HUES64 (cell line): ENCODE measurements at regions not wholly inside any gene's neighbourhood (a gene's known extent, or its start where the extent isn't known, plus 50 kb on each side); places are given as distances from the start of the nearest gene placed in this dataset.
"Not testable (repeated sequence)": the region's sequence is repeated elsewhere in the genome, so short reads cannot be mapped to it uniquely, and the experiment has no call there.

ENCODE experiments used
- H3K27ac ChIP-seq: 2 replicates; pipeline ENCODE4 v1.7.0; 2013; ENCODE audit warnings: low read depth, low read length, inconsistent platforms
- H3K27me3 ChIP-seq: 2 replicates; pipeline ENCODE4 v1.6.1; 2013; ENCODE audit warnings: mild to moderate bottlenecking, low read length; ENCODE audit not compliant: insufficient read depth
- H3K36me3 ChIP-seq: 2 replicates; pipeline ENCODE4 v1.6.1; 2013; ENCODE audit warnings: mild to moderate bottlenecking, low read length; ENCODE audit not compliant: insufficient read depth
- H3K4me1 ChIP-seq: 2 replicates; pipeline ENCODE4 v1.6.1; 2013; ENCODE audit warnings: mild to moderate bottlenecking, low read length, moderate library complexity; ENCODE audit not compliant: insufficient read depth
- H3K4me3 ChIP-seq: 2 replicates; pipeline ENCODE4 v1.5.1; 2013; ENCODE audit warnings: mild to moderate bottlenecking, low read length, moderate library complexity
- H3K9ac ChIP-seq: 2 replicates; pipeline ENCODE4 v1.6.1; 2013; ENCODE audit warnings: mild to moderate bottlenecking, low read depth, low read length
- H3K9me3 ChIP-seq: 2 replicates; pipeline ENCODE4 v1.6.1; 2013; ENCODE audit warnings: low read depth, low read length; ENCODE audit not compliant: insufficient read depth
- WGBS: fragments of 150-250, 120-280 bp; methylation state at CpG from one replicate; pipeline ENCODE4 v1.1.7; 2013; ENCODE audit warnings: missing lambda C conversion rate; 5-methylcytosine and 5-hydroxymethylcytosine counted together

DNA sequence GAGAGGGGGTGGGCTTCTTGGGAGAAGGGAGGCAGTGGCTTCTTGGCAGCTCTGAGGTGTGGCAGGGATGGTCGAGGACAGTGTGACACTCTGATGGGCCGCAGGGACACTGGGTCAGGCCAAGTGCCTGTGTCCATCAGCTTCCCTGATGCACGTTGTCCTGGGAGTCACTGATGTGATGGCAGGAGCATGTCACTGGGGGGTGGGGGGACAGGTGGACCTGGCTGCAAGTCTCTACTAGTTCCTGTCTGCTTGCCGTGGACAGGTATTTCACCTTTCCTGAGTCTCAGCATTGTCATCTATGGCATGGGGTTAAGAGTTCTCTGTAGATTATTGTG, 592.9 kb downstream of the TBC1D22A start:
- Histone ChIP-seq H3K9me3 (peaks cover 96% of the 10 kb centered on the region), H3K27ac (no peak overlapping the region), H3K4me1 (no peaks in the 10 kb centered on the region), H3K4me3 (no peak overlapping the region), H3K9ac (no peak overlapping the region), H3K27me3 (no peaks in the 10 kb centered on the region), H3K36me3 (no peaks in the 10 kb centered on the region)
- 80% methylated on average over 4 of the region's 4 CpGs for WGBS

GRCh38 chr22:47354668-47355387, 592.4 kb downstream of the TBC1D22A start:
- H3K36me3 ChIP-seq: no peaks in the 10 kb centered on the region
- no peak overlapping the region for H3K4me3 ChIP-seq
- no peak overlapping the region for H3K9ac ChIP-seq
- no peaks in the 10 kb centered on the region for H3K4me1 ChIP-seq
- no peaks in the 10 kb centered on the region for H3K27me3 ChIP-seq
- peaks cover 93% of the 10 kb centered on the region for H3K9me3 ChIP-seq
- H3K27ac ChIP-seq: no peak overlapping the region
- 83% methylated on average over 16 of the region's 16 CpGs for WGBS

DNA sequence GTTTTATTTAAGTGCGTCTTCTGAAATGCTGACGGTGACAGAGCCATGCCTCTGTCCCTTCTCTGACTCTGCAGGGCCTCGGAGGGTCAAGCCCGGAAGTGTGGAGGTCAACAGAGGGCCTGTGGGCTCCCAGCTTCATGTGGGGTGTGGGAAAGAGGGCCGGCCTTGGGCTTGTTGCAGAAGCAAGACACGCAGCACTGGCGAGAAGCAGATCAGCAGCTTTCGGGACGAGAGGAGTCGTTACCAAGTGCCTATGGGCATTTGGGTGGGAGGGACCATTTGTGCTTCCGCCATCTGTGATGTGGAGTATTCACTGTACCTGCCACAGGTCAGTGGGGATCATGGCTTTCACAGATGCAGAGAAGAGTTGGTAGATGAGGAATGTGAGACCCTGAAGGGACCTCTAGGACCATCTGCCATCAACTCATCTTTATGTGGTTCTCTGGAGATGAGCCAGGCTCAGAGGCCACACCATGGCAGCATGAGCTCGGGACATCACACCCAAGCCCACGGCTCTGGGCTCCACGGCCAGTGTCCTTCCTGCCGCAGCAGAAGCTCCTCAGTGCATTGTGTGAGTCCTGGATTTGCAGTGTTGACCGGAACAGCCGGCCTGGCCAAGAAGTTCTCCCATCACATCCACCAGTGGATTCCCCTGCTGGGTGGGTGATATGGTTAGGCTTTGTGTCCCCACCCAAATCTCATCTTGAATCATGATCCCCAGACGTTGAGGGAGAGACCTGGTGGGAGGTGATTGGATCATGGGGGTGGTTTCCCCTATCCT, 590.7 kb downstream of the TBC1D22A start:
- Histone ChIP-seq H3K4me1 (no peaks in the 10 kb centered on the region), H3K27me3 (no peaks in the 10 kb centered on the region), H3K36me3 (no peaks in the 10 kb centered on the region), H3K9ac (no peak overlapping the region), H3K27ac (no peak overlapping the region), H3K9me3 (peaks cover 76% of the 10 kb centered on the region), H3K4me3 (no peak overlapping the region)
- WGBS: 81% methylated on average over 18 of the region's 18 CpGs

DNA sequence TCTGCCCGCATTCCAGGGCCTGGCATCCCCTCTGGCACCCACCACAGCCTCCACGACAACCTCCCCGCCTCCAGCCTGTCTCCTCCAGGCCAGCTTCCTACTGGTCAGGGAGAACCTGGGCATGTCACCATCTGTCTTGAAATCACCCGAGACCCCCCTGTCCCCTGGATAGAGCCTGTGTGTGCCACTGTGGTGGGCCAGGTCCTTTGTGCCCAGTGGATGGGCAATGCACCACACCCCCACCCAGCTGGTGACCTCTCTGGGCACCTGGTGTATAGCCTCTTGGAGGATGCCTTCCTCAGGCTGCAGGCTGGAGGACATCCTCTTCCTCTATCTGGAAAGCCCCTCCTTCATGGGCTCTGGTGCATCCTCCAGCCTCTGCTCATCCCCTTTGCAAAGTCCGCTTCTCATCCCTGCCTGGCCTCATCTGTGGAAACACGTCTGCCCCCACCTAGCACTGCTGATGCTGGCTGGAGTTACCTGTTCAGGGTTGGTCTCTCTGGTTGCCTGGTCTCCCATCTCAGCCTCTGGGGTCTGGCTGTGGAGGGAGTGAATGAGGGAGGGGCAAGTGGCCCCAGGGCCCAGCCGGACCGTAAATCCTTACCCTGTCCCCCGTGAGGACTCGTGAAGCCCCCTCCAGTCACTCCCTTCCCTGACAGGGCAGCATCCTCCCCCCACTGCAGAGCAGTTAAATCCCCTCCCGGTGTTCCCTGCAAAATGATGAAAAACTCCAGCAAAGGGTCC, 589.6 kb downstream of the TBC1D22A start:
- Histone ChIP-seq H3K9me3 (peaks cover 65% of the 10 kb centered on the region), H3K27me3 (no peaks in the 10 kb centered on the region), H3K9ac (no peak overlapping the region), H3K4me3 (no peak overlapping the region), H3K27ac (no peak overlapping the region), H3K36me3 (no peaks in the 10 kb centered on the region), H3K4me1 (no peaks in the 10 kb centered on the region)
- 87% methylated on average over 11 of the region's 11 CpGs for WGBS

DNA sequence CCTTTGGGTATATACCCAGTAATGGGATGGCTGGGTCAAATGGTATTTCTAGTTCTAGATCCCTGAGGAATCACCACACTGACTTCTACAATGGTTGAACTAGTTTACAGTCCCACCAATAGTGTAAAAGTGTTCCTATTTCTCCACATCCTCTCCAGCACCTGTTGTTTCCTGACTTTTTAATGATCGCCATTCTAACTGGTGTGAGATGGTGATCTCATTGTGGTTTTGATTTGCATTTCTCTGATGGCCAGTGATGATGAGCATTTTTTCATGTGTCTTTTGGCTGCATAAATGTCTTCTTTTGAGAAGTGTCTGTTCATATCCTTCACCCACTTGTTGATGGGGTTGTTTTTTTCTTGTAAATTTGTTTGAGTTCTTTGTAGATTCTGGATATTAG, 583.8 kb downstream of the TBC1D22A start:
- H3K27me3 ChIP-seq, H3K36me3 ChIP-seq, H3K4me1 ChIP-seq, H3K4me3 ChIP-seq, H3K27ac ChIP-seq, H3K9ac ChIP-seq: not testable (repeated sequence)
- WGBS: no CpG with 5 or more reads among the region's 1 CpG
- peaks cover 53% of the 10 kb centered on the region for H3K9me3 ChIP-seq

GRCh38 chr22:47345025-47345424, 582.6 kb downstream of the TBC1D22A start:
- Histone ChIP-seq H3K4me1 (no peaks in the 10 kb centered on the region), H3K36me3 (no peaks in the 10 kb centered on the region), H3K27ac (no peak overlapping the region), H3K27me3 (no peaks in the 10 kb centered on the region), H3K9ac (no peak overlapping the region), H3K4me3 (no peak overlapping the region), H3K9me3 (peaks cover 56% of the 10 kb centered on the region)
- 73% methylated on average over 7 of the region's 7 CpGs for WGBS

- H3K9ac ChIP-seq: no peak overlapping the region
- no peak overlapping the region for H3K27ac ChIP-seq
- no peaks in the 10 kb centered on the region for H3K27me3 ChIP-seq
- WGBS: 84% methylated on average over 6 of the region's 6 CpGs
- no peaks in the 10 kb centered on the region for H3K4me1 ChIP-seq
- H3K4me3 ChIP-seq: no peak overlapping the region
- H3K9me3 ChIP-seq: peaks cover 62% of the 10 kb centered on the region
- H3K36me3 ChIP-seq: no peaks in the 10 kb centered on the region
Measured at GRCh38 chr22:47344414-47344813, 582.0 kb downstream of the TBC1D22A start.

- WGBS: 86% methylated on average over 8 of the region's 8 CpGs
Measured at GRCh38 chr22:47343611-47344010, 581.2 kb downstream of the TBC1D22A start.

GRCh38 chr22:47342446-47342845, 580.0 kb downstream of the TBC1D22A start:
- Histone ChIP-seq H3K9ac (no peak overlapping the region), H3K27me3 (no peaks in the 10 kb centered on the region), H3K36me3 (no peaks in the 10 kb centered on the region), H3K27ac (no peak overlapping the region), H3K4me3 (no peak overlapping the region), H3K9me3 (peaks cover 81% of the 10 kb centered on the region), H3K4me1 (no peaks in the 10 kb centered on the region)
- 86% methylated on average over 10 of the region's 10 CpGs for WGBS

More at GRCh38 chr22:47343611-47344010, 581.2 kb downstream of the TBC1D22A start:
- Histone ChIP-seq H3K9me3 (peaks cover 69% of the 10 kb centered on the region), H3K4me1 (no peaks in the 10 kb centered on the region), H3K27me3 (no peaks in the 10 kb centered on the region), H3K4me3 (no peak overlapping the region), H3K36me3 (no peaks in the 10 kb centered on the region), H3K27ac (no peak overlapping the region), H3K9ac (no peak overlapping the region)

DNA sequence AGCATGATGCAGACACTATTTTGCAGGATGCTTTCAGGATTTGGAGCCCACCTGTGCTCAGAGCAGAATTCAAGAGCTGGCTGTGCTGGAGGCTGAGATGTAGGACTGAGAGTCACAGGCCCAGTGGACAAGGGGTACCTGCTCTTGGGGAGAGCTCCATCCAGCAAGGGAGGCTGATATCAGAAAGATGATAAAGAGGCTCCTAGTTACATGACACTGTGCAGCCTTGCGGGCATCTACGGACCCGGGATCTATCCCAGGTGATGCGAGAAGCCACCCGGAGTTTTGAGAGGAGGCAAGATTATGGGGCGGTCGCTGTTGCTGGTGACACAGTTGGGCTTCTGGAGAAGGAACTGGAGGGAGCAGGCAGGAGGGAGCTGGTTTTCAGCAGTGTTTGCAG, 579.0 kb downstream of the TBC1D22A start:
- WGBS: 90% methylated on average over 7 of the region's 7 CpGs
- H3K4me1 ChIP-seq: no peaks in the 10 kb centered on the region
- H3K9ac ChIP-seq: no peak overlapping the region
- peaks cover 90% of the 10 kb centered on the region for H3K9me3 ChIP-seq
- H3K27me3 ChIP-seq: no peaks in the 10 kb centered on the region
- no peak overlapping the region for H3K27ac ChIP-seq
- no peaks in the 10 kb centered on the region for H3K36me3 ChIP-seq
- H3K4me3 ChIP-seq: no peak overlapping the region

- no peaks in the 10 kb centered on the region for H3K4me1 ChIP-seq
- no peak overlapping the region for H3K27ac ChIP-seq
- H3K27me3 ChIP-seq: no peaks in the 10 kb centered on the region
- peaks cover 96% of the 10 kb centered on the region for H3K9me3 ChIP-seq
- H3K4me3 ChIP-seq: no peak overlapping the region
- no peak overlapping the region for H3K9ac ChIP-seq
- WGBS: 68% methylated on average over 5 of the region's 5 CpGs
- H3K36me3 ChIP-seq: no peaks in the 10 kb centered on the region
Measured at GRCh38 chr22:47340851-47341436, 578.5 kb downstream of the TBC1D22A start.
